Spleen (tissue), 7 donors: ENCODE measurements at regions not wholly inside any gene's neighbourhood (a gene's known extent, or its start where the extent isn't known, plus 50 kb on each side); places are given as distances from the start of the nearest gene placed in this dataset.

Experiments
- POLR2A ChIP-seq, 3 donors: fragments of 450-650 bp; IDR thresholded peaks; one replicate each; pipeline ENCODE4 v1.5.1; 2017; ENCODE audit warnings: antibody characterized with exemption in 3 of 3, mild to moderate bottlenecking in 1 of 3
- TF ChIP-seq, protein P1 (sequence below), 11 experiments: fragments of 200-600 bp in 7 of 11; fragments of 450-650 bp in 4 of 11; sonication (generic) in 4 of 11; IDR thresholded peaks in 8 of 11; conservative IDR thresholded peaks in 3 of 11; 1 replicate in 7 of 11; 2 replicates in 4 of 11; pipeline versions ENCODE4 v1.4.0 to v1.8.0; 2016 to 2021; ENCODE audit warnings: antibody characterized with exemption in 11 of 11, inconsistent platforms in 4 of 11, mild to moderate bottlenecking in 1 of 11
- donor health status: DM: no; HTN: no; CAD: no; lungs with moderate emphysema.
- donor health status: DM: no; HTN: no; CAD: no.
- donor health status: DM: no; HTN: no; CAD: no.

- TF ChIP-seq, protein P1, sequence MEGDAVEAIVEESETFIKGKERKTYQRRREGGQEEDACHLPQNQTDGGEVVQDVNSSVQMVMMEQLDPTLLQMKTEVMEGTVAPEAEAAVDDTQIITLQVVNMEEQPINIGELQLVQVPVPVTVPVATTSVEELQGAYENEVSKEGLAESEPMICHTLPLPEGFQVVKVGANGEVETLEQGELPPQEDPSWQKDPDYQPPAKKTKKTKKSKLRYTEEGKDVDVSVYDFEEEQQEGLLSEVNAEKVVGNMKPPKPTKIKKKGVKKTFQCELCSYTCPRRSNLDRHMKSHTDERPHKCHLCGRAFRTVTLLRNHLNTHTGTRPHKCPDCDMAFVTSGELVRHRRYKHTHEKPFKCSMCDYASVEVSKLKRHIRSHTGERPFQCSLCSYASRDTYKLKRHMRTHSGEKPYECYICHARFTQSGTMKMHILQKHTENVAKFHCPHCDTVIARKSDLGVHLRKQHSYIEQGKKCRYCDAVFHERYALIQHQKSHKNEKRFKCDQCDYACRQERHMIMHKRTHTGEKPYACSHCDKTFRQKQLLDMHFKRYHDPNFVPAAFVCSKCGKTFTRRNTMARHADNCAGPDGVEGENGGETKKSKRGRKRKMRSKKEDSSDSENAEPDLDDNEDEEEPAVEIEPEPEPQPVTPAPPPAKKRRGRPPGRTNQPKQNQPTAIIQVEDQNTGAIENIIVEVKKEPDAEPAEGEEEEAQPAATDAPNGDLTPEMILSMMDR (IDR thresholded peaks at IDR 0.05 in 8 of 11, conservative IDR thresholded peaks at IDR 0.05 in 3 of 11) = no peak
- TF ChIP-seq POLR2A (IDR thresholded peaks at IDR 0.05) = no peak
Observed at GRCh38 chr14:27318774-27319420, 721.1 kb upstream of the NOVA1 start.
